Stimulated activated CD4-positive, alpha-beta T cell treated with anti-CD3 and anti-CD28 coated beads, TNF-alpha, amount 100 ng/mL, for 1 hour (primary cell): ENCODE measurements at regions not wholly inside any gene's neighbourhood (a gene's known extent, or its start where the extent isn't known, plus 50 kb on each side); places are given as distances from the start of the nearest gene placed in this dataset.

Experiments
- DNase-seq, 3 donors: peaks; one replicate each; pipeline ENCODE4 v3.0.0-alpha.2; 2020; ENCODE audit warnings: low read depth in 3 of 3, low spot score in 1 of 3

GRCh38 chr11:11016943-11017342 lies 159.1 kb upstream of the ZBED5 start:
- DNase-seq, result no peak

GRCh38 chr11:11016068-11016467 lies 158.2 kb upstream of the ZBED5 start:
- DNase-seq, result no peak

- DNase-seq, result no peak
These were observed 153.8 kb upstream of the ZBED5 start for GRCh38 chr11:11011617-11012016.

DNA sequence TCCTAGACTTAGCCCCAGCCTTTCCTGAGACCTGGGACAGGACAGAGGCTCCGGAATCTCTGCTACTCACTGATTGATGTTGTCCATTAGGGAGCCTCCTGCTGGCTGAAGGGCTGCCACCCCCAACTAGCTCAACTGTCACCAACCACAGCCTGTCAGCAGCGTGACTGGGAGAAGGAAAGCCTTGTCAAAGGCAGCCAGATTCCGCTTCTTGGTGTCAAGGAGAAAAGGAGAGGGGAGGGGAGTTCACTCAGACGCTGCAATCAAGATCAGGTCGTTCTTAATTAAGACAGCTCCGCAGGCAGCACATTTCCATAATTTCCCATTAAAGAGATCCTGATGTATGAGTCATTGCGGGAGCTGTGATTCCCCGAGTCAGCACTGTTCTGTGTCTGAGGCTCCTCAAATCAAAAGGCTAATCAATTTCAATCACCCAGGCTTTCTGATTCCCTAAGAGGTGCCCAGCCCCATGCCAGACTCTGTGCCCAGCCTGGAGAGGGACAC lies 152.8 kb upstream of the ZBED5 start:
- no peak for DNase-seq

- DNase-seq, result no peak
These were observed 151.3 kb upstream of the ZBED5 start for GRCh38 chr11:11009179-11009578.

DNA sequence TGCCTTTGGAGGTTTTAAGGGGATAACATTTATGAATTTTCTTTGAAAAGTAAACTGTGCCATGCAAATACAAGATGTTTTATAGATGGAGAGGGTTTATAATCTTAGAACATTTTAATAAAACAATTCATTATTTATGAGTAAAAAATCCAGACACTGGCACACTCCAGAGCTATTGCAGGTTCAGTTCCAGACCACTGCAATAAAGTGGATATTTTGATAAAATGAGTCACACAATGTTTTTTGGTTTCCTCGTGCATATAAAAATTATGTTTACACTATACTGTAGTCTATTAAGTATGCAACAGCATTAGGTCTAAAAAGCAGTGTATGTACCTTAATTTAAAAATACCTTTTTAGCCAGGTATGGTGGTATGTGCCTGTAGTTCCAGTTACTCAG lies 146.2 kb upstream of the ZBED5 start:
- DNase-seq, result no peak

DNA sequence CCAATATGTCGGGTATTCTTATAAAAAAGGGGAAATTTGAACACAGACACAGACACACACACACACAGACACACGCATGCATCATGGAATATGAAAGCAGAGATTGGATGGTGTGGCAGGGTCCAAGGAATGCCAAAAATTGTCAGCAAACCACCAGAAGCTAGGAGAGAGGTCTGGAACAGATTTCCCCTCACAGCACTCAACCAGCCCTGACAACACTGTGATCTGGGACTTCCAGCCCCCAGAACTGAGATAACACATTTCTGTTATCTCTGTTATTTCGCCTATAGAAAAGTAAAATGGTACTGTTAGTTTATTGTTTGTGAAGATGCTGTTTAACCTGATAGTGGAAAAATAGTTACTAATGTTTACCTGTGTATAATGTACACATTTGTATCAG lies 145.4 kb upstream of the ZBED5 start:
- DNase-seq, result no peak

GRCh38 chr11:11000579-11001283 lies 142.9 kb upstream of the ZBED5 start:
- no peak for DNase-seq

- DNase-seq, result no peak
These were observed 140.8 kb upstream of the ZBED5 start for GRCh38 chr11:10998674-10999073.

- DNase-seq, result no peak
These were observed 138.8 kb upstream of the ZBED5 start for GRCh38 chr11:10996678-10997077.

GRCh38 chr11:10993640-10994039 lies 135.8 kb upstream of the ZBED5 start:
- no peak for DNase-seq

DNA sequence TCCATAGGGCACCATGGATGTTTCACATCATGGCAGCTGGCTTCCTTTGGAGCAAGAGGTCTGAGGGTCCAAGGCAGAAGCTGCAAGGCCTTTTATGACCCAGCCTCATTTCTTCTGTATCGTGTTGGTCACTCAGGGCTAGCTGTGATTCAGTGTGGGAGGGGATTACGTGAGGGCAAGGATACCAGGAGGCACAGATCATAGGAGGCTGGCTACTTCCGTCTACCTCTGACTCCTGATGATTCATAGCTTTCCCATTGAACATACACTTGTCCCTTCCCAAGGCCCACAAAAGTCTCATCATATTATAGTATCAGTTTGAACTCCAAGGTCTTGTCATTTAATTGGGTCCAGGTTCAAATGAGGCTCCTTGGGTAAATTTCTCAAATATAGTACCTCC lies 135.3 kb upstream of the ZBED5 start:
- DNase-seq, result no peak

DNA sequence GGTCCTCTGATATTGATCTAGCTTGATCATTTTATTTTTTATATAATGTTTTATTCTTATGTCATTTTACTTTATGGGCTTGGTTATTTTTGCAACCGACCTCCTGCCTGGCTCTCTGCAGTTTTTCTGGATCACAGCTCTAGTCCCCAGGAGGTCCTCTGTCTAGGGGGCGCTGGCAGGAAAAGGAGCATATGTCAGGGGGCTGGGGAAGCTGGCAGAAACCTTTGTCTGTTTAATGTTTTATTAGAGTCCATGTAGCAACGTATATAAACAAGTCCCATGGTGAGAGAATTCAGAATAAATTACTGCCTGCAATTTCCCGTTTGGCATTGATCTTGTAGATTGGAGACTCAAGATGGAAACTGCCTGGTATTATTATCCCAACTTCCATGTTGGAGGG lies 133.5 kb upstream of the ZBED5 start:
- DNase-seq, result no peak

DNA sequence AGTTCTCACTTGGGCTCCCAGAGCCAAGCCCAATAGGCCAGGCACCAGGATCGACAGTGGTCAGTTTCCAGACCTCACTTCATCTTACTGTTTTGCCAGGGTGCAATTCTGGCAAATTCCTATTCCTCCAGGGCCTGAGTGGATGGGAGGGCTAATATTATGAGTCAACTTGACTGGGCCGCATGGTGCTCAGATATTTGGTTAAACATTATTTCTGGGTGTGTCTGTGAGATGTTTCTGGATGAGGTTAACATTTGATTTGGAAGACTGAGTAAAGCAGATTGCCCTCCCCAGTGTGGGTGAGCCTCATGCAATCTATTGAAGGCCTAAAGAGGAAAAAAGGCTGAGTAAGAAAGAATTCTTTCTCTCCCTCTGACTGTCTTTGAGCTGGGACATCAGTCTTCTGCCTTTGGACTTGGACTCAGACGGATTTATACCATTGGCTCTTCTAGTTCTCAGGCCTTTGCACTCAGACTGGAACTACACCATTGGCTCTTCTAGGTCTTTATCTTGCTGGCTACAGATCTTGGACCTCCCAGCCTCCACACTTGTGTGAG lies 132.9 kb upstream of the ZBED5 start:
- no peak for DNase-seq

DNA sequence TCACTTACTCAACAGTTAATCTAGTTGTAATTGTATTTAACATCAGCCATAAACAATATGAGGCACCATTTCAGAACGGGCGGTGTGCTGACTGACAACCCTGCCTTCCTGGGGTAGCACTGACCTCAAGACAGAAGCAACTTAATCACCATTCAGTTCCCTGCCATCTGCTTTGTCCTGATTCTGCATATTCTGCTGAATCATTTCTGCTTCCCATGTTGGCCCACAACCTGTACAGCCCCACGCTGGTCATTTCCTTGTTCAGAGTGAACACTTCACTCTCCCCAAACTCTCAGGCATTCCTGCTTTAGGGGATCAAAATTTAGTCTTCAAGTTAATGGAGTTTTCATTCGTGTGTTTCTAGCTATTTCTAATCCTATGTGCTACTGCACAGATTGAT lies 132.3 kb upstream of the ZBED5 start:
- no peak for DNase-seq

DNA sequence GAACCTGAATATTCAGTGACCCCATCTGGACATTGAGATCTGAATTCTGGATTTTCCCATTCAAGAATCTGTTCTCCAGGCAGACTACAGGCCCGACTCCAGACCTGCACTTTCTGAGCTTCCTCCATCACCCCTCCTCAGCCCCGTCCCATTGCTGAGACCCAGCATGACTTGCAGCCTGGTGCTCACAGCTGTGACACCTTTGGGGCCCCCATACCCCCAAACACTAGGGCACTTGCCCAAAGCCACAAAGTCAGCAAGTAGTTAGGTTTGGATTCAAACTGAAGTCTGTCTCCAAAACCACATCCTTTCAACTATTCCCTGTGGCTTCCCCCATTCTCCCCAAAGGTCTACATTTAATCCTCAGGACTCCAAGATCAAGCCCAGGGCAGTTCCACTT lies 128.2 kb upstream of the ZBED5 start:
- no peak for DNase-seq

- no peak for DNase-seq
These were observed 126.9 kb upstream of the ZBED5 start for GRCh38 chr11:10984742-10985141.

GRCh38 chr11:10984250-10984649 lies 126.4 kb upstream of the ZBED5 start:
- DNase-seq, result no peak

GRCh38 chr11:10982704-10983510 lies 125.1 kb upstream of the ZBED5 start:
- no peak for DNase-seq

- DNase-seq, result no peak
These were observed 121.7 kb upstream of the ZBED5 start for GRCh38 chr11:10979529-10979928.

GRCh38 chr11:10978198-10978597 lies 120.3 kb upstream of the ZBED5 start:
- no peak for DNase-seq

GRCh38 chr11:10975287-10975721 lies 117.5 kb upstream of the ZBED5 start:
- DNase-seq, result no peak
